Kidney glomerular epithelial cell (primary cell): ENCODE measurements at regions not wholly inside any gene's neighbourhood (a gene's known extent, or its start where the extent isn't known, plus 50 kb on each side); places are given as distances from the start of the nearest gene placed in this dataset.

Experiments
- DNase-seq: peaks from one replicate; lab custom pipeline; 2025; lab: John Stamatoyannopoulos, UW

- DNase-seq: no peak
These were observed 64.9 kb upstream of the CELF2 start for GRCh38 chr10:10952800-10953199.

- no peak for DNase-seq
These were observed 60.8 kb upstream of the CELF2 start for GRCh38 chr10:10956681-10957542.

- DNase-seq: no peak
These were observed 59.6 kb upstream of the CELF2 start for GRCh38 chr10:10958041-10958440.

- DNase-seq: no peak
These were observed 58.0 kb upstream of the CELF2 start for GRCh38 chr10:10959666-10960065.

GRCh38 chr10:10960534-10960933, 57.1 kb upstream of the CELF2 start:
- DNase-seq: no peak

- no peak for DNase-seq
These were observed 56.6 kb upstream of the CELF2 start for GRCh38 chr10:10961072-10961471.

- no peak for DNase-seq
These were observed 50.6 kb upstream of the CELF2 start for GRCh38 chr10:10967029-10967428.

- no peak for DNase-seq
These were observed 50.0 kb upstream of the CELF2 start for GRCh38 chr10:10967581-10968256.
